ENCODE measurements at regions not wholly inside any gene's neighbourhood (a gene's known extent, or its start where the extent isn't known, plus 50 kb on each side); places are given as distances from the start of the nearest gene placed in this dataset.

DNA sequence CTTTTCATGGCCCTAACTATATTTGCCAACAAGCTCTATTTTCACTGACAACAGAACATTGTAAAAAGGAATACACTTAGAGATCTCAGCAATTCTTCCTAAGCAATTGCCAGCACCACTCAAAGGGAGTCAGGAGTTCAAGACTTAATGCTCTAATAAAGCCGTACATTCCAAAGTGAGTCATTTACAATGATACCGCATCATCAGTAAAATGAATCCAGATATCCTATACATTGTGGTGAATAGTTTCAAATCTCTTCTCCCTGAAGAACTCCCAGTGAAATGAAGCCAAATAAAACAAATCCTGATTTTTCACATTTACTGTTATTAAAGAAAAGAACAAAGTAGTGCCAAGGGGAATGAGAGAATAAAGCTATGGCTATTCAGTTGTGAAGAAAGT, 2898.7 kb upstream of the PCDH20 start:
- intact Hi-C loops (cut with DNase I), result no loop called here
- DNase-seq (ENCODE audit: low spot score), result no peak

DNA sequence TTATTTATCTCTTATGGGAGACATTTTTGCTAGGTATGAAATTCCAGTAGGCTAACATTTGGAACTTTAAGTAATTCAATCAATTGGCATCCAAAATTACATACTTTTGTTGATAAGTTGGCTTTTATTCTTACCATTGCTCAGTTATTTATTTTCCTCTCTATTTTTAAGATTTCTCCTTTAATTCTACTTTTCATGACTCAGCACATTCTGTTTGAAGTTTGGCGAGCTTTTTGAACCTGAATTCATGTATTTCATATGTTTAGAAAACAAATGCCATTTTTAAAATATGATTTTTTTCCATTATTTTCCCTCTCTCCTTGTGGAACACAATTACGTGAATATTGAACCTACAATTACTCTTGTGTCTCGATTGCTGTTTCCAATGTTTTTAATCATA, 2896.3 kb upstream of the PCDH20 start:
- no peak for DNase-seq (ENCODE audit: low spot score)
- intact Hi-C loops (cut with DNase I), result no loop called here

GRCh38 chr13:64311112-64311511, 2895.5 kb upstream of the PCDH20 start:
- intact Hi-C loops (cut with DNase I), result no loop called here
- no peak for DNase-seq (ENCODE audit: low spot score)

DNA sequence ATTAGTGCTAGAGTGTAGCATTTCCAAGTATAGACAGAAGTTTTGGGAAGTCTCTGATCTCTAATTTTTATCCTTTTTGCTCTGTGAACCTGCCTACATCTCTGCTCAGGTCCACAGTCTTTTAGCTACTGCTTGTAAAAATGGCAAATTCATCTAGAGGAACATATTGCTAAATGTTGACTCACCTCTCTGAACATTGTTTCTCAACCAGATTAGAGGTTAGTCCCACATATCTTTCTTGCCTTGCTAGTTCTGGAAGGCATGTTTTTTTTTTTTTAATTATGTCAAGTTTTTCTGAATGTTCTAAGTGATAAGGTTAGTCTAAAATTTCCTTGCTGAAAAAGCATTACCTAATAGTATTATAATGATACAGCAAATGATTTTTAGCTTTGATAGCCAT, 2889.6 kb upstream of the PCDH20 start:
- DNase-seq (ENCODE audit: low spot score), result no peak
- intact Hi-C loops (cut with DNase I), result no loop called here

DNA sequence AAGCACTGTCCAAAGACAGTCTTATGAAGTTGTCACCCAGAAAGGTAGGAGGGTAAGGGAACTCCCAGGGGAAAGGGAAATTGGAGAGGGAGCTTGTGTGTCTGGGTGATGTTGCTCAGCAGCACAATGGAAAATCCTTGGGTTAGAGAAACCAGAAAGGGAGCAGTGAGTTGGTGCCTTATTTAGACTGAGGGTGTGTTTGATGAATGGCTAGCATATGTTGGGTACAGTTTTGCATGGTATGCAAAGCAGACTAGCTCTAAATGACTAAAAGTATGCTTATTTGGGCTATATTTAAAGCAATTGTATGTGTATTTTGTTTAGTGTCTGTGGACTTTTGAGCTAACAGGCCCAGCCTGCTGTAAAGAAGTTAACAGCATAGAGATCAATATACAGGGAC, 2884.6 kb upstream of the PCDH20 start:
- DNase-seq (ENCODE audit: low spot score), result no peak
- intact Hi-C loops (cut with DNase I), result no loop called here

- DNase-seq (ENCODE audit: low spot score), result no peak
- intact Hi-C loops (cut with DNase I), result no loop called here
Observed at GRCh38 chr13:64293923-64294322, 2878.3 kb upstream of the PCDH20 start.

- DNase-seq (ENCODE audit: low spot score), result no peak
- intact Hi-C loops (cut with DNase I), result no loop called here
Observed at GRCh38 chr13:64289702-64290101, 2874.1 kb upstream of the PCDH20 start.

DNA sequence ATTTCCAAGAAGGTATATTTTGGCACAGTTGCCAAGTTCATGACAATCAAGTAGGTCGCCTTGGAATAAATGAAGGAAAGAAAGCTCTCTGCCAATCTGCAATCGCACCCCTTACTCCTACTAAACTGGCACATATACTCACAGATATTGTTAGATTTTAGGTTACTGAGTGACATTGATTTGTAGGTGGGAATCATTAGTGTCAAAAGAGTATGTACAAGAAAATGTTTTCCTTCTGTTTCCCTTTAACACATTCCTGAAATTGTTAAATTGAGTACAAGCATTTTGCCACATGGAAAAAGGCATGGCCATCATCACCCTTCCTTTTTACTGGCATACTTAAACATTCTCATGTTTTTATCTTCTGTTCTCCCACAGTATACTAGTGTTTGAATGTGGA, 2868.3 kb upstream of the PCDH20 start:
- intact Hi-C loops (cut with DNase I), result no loop called here
- no peak for DNase-seq (ENCODE audit: low spot score)

- intact Hi-C loops (cut with DNase I), result no loop called here
- no peak for DNase-seq (ENCODE audit: low spot score)
Observed at GRCh38 chr13:64278493-64278892, 2862.8 kb upstream of the PCDH20 start.

DNA sequence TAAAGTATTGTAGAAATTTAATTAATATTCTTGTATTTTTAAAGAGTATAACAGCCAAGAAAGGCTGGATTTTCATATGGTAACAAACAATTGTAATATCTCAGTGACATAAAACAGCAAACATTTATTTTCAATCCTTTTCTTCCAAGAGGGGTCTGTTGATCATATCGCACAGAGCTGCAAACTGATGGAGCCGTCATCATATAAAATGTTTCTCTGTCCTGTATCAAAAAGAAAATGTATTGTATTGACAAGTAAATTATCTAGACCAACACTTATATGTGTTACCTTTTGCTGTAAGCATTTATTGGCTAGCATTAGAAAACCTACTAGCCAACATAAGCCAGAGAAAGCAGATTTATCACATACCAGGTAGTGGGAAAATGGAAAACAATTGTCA, 2861.4 kb upstream of the PCDH20 start:
- intact Hi-C loops (cut with DNase I), result no loop called here
- DNase-seq (ENCODE audit: low spot score), result no peak

DNA sequence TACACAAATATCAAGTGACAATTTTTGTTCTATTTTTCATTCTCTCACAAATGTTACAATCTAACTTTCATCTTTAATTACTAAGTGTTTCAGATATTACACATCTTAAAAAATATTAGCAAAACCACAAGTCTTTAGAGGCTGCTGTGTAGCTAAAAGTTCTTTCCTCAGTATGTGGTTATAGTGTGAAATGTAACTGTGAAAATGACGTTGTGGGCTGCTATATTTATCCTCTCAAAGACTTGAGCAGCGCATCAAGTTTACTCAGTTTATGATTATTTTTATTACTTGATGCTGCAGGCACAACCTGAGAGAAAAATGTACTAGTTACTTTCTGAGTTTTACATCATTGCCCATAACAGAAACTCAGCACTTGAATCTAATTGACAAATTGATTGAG, 2860.6 kb upstream of the PCDH20 start:
- no peak for DNase-seq (ENCODE audit: low spot score)
- intact Hi-C loops (cut with DNase I), result no loop called here

DNA sequence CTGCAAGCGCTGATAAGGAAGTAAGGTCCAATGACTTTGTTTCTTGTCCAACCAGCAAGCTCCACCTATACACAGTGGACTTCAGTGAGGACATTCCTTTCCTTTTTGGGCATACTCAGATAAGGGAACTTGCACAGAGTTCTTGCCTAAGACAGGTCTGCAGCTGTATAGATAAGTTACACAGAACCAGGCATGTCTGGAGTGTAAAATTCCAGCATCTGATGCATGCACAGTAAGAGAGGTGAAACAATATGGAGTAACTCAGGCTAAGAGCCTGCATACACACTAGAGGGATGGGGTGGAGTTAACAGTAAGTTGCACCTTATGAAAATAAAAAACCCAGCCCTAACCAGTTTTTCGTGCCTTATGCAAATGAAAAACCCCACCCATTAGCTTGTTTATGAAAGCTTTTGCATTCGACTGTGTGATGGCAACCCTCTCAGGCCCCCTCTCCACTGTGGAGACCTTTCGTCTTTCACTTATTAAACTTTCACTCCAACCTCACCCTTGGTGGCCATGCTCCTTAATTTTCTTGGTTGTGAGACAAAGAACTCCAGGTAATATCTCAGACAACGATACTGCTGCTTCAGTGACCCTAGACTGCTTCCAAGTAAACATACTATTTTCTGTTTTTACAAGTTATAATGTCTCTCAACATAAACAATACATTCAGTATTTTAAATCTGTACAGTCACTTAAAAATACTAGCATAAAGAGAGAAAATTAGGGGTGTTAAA, 2859.0 kb upstream of the PCDH20 start:
- no peak for DNase-seq (ENCODE audit: low spot score)
- intact Hi-C loops (cut with DNase I), result no loop called here

DNA sequence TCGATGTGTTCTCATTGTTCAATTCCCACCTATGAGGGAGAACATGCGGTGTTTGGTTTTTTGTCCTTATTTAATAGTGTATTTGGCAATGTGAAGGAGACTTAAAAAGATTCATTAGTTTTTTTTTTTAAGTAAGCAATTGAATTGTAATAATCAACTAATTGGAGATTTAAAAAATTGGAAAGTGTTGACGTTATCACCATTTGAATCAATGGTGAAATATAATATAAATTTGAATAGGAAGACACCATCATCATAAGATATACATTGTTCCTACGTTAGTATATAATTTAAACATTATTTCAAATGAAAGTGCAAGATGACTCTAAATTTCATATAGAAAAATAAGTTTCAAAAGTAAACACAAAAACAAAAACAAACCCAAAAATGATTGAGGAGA, 2858.1 kb upstream of the PCDH20 start:
- no peak for DNase-seq (ENCODE audit: low spot score)
- intact Hi-C loops (cut with DNase I), result no loop called here

- DNase-seq (ENCODE audit: low spot score), result no peak
- intact Hi-C loops (cut with DNase I), result no loop called here
Observed at GRCh38 chr13:64272681-64273080, 2857.0 kb upstream of the PCDH20 start.

GRCh38 chr13:64266024-64266423, 2850.4 kb upstream of the PCDH20 start:
- intact Hi-C loops (cut with DNase I), result no loop called here
- DNase-seq (ENCODE audit: low spot score), result no peak

DNA sequence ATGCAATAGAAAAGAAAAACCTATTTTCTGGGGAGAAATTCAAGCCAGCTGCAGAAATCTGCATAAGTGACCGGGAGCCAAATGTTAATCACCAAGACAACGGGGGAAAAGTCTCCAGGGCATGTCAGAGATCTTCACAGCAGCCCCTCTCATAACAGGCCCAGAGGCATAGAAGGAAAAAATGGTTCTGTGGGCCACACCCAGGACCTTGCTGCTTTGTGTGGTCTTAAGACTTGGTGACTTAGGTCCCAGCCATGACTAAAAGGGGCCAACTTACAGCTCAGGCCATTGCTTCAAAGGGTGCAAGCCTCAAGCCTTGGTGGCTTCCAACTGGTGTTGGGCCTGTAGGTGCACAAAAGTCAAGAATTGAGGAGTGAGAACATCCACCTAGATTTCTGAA, 2847.6 kb upstream of the PCDH20 start:
- DNase-seq (ENCODE audit: low spot score), result no peak
- intact Hi-C loops (cut with DNase I), result no loop called here

DNA sequence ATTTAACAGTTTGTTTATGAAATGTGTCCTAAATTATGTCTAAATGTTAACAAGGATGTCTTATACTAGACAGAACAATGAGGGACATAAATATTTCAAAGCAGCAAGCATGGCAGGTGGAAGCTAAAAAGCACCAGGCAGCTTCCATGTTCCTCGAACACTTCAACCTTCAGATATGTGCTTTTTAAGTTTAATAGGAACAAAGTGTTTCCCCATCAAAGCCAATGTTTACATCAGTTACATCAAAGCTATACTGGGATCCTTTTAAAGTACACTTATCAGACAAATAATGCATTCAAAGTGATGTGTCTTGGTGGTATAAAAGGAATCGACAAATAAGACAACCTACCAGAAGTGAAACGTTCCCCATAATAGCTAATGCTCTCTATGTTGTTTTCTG, 2841.1 kb upstream of the PCDH20 start:
- no peak for DNase-seq (ENCODE audit: low spot score)
- intact Hi-C loops (cut with DNase I), result no loop called here

DNA sequence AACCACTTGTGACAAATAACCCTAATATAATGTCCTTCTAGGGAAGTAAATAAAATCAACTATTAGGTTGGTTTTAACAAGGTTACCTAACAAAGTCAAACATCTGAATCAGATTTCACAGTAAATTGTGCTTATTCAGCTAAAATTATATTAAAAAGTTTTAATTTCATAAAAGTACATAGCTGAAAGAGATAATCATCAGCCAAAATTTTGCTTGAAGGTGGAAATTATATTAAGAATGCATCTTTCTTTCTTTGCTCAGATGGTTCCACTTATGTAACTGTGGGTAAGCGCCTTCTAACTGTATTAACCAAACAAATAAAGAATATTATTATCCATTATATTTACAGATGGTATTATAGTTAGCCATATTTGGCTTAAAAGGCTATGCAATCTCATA, 2840.3 kb upstream of the PCDH20 start:
- intact Hi-C loops (cut with DNase I), result no loop called here

DNA sequence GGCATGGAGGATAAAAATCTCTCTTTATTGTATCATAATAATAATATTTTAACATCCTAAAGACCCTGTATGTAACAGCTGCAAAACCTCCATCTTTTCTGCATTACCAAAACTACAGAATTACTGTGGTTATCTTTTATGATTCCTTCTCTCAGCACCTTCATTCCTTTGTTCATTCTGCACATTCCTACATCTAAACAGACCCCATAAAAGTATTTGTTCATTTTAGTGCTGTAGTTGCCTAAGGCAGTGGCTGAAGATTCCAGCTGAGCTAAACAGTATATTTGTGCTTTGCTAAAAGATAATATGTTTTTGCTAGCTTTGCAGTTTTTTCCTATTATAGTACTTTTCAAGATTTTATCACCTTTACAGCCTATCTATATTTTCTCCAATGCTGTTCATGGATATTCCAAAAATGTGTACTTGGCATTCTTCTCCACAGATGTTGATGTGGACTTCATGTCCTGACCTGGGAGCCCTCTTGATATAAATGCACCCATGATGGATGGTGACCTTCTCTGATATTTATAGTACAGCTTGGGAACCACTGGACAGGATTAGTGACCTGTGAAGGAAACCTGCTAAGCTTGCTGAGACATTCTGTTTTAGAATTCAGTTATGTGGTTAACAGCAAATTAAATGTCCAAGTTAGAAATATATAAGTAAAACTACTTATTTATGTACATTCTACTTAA, 2832.9 kb upstream of the PCDH20 start:
- intact Hi-C loops (cut with DNase I), result no loop called here
- no peak for DNase-seq (ENCODE audit: low spot score)

More for the DNA sequence above, 2840.3 kb upstream of the PCDH20 start:
- DNase-seq (ENCODE audit: low spot score), result no peak

DNA sequence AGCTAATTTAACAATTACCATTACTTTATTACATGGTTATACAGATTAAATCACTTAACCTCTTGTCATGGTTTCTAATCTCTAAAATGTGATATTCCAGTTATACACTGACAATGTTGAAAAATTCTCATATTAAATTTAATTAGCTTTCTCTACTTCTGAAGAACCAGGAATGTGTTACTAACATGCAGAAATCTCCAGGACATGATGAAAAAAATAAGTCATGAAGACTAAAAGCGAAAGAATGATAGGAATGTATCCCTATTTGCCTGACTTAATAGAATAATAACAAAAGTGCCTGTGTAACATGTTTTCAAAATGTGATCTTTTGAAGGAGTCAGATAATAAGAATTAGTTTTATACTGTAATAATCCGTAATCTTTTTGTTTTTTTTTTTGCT, 2823.7 kb upstream of the PCDH20 start:
- intact Hi-C loops (cut with DNase I), result no loop called here
- DNase-seq (ENCODE audit: low spot score), result no peak

DNA sequence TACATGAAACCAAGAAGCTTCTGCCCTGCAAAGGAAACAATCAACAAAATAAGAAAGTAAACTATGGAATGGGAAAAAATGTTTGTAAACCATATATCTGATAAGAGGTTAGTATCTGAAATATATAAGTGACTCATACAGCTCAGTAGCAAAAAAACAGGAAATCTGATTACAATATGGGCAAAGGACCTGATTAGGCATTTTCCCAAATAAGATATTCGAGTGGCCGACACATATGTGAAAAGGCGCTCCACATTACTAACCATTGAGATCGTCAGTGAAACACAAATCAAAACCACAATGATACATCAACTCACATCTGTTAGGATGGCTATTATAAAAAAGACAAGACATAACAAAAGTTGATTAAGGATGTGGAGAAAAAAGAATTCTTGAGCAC, 2818.6 kb upstream of the PCDH20 start:
- intact Hi-C loops (cut with DNase I), result no loop called here
- no peak for DNase-seq (ENCODE audit: low spot score)

DNA sequence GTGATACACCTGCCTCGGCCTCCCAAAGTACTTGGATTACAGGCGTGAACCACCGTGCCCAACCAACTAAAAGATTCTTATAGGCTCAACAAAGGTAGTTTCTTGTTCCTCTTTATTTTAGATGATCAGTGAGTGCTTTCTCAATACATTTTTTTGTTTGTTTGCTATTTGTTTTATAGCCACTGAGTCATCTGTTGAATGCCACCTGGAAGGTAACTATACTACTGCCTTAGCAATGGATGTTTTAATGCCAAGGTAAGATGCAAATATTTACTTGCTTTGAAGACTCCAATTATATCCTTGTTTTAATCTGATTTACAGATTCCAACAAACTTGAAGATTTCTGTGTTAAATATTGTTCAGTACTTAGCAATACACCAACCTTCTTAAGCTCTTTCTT, 2807.4 kb upstream of the PCDH20 start:
- no peak for DNase-seq (ENCODE audit: low spot score)
- intact Hi-C loops (cut with DNase I), result no loop called here

Measured in cardiac septum (tissue), 1 donor.